HuH-7 (cell line): ENCODE measurements at regions not wholly inside any gene's neighbourhood (a gene's known extent, or its start where the extent isn't known, plus 50 kb on each side); places are given as distances from the start of the nearest gene placed in this dataset.
"Not testable (repeated sequence)": the region's sequence is repeated elsewhere in the genome, so short reads cannot be mapped to it uniquely, and the experiment has no call there.

ENCODE experiments used
- DNase-seq: peaks from one replicate; pipeline ENCODE4 v3.0.0; 2011; ENCODE audit warnings: low spot score

DNA sequence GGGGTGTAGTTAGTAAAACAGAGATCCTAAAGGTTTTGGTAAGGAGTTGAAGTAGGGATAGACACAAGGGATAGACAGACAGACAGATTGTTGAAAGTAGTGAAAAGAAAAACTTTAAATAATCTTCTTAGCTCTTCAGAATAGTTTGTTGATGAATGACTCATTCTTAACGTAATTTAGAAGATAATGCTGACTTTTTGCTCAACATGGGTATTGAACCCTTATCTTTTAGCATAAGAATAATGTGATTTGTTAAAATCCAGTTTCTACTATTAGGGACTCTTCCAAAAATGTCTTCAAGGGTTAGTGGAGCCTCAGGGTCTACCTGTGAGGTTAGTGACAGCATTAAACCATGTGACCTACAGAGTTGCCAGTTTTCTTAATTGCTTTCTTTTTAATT, 411.2 kb downstream of the ETV1 start:
- DNase-seq, result no peak

DNA sequence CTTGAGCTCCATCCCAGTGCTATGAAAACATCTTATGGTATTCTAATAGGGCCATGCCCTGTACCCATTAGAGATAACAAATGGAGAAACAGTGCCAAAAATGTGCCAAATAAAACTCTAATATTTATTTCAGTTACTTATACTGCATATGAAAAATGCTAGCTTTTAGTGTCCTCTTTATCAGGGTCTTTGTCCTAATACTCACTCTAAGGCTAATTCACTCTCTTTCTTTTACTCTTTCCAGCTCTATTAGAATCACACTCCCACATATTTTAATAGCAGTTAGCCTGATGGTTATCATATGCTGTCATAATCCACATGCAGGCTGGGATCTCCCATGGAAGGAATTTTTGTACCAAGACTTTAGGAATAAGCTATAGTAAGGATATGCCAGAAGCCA, 408.4 kb downstream of the ETV1 start:
- no peak for DNase-seq

DNA sequence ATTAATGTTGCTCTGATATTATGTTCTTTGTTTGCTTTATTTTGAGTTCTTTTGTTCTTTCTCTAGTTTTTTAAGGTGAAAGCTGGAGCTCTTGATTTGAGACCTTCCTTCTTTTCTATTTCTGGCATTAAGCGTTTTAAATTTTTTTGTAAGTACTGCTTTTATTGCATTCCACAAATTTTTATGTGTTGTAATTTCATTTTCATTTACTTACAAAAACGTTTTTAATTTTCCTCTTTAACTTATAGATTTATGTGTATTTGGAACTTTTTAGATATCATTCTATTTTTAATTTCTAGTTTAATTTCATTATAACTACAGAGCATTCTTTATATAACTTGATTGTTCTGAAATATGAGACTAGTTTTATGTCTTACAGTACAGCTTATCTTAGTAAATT, 395.6 kb downstream of the ETV1 start:
- no peak for DNase-seq

DNA sequence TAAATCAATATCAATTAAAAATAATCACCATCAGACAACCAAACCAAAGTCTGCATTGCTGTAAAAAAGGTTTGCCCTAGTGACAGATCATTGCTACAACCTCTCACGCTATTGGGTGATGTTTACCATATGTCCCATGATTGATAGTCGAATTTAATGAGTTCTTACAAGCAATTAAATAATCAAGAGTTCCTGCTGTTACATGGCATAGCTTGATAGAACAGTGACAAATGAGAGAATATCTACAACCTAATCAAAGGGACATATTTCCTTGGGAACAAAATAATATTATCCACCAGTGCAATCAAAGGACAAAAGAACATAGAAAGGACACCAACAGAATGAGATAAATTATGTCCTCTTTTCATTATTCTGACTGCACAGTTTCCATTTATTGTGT, 387.4 kb downstream of the ETV1 start:
- no peak for DNase-seq

DNA sequence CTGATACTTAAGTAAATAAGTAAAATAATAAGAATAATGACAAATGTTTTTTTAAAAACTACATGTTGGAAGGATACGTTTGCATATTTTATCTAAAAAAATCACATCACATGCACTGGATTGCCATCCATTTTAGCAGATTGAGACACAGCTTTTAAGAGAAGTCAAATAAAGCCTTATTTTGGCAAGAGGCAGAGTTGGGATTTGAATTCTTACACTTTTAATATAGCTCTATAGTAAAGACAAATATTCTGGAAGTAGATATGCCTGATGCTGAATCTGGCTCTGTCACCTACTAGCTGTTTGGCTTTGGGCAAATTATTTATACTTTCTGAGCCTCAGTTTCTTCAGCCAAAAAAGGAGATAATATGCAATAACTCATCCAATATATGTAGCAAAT, 386.4 kb downstream of the ETV1 start:
- no peak for DNase-seq

DNA sequence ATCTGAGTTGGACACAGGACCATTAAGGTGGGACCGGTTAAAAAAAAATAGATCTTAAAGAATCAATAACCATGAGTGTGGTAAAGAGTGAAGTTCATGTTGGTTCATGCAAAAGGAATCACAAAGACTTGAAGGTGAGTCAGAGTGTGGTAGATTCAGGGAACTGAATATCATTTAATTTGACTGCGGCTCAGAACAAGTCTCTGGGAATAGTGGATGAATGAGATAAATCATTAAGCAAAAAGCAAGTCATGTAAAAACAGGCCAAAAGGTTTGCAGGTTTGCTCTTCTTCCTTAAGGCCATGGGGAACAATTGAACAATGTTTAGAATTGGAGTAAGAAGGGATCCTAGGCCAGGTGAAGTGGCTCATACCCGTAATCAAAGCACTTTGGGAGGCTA, 385.8 kb downstream of the ETV1 start:
- DNase-seq, result no peak

DNA sequence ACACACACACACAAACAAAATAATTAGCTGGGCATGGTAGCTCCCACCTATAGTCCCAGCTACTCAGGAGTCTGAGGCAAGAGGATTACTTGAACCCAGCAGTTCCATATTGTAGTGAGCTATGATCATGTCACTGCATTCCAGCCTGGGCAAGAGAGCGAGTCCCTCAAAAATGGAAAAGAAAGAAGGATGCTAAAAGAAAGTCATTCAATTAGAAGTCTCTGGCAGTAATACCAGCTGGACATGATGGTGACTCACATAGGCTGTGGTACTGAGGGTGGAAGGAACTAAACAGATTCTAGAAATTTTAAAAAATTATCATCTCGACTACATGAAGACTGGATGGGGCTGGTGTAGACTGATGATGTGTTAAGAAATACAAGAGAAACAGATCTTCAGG, 385.3 kb downstream of the ETV1 start:
- DNase-seq, result no peak

DNA sequence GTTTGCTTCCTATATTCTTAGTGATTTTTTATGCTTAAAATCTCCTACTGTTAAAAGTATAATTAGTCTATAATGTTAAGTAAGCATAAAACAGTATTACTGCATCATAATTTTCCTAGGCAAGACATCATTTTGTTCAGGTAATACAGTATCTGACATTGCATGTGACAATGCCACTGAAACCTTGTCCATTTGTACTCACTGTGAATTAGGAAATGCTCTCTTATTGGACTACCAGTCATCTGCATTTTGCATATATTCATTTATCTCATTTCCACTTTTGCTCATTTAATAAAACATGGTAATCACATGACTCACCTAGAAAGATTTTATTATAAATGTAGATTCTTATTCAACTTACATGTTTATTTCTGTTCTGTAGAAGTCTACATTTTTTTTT, 379.1 kb downstream of the ETV1 start:
- no peak for DNase-seq

DNA sequence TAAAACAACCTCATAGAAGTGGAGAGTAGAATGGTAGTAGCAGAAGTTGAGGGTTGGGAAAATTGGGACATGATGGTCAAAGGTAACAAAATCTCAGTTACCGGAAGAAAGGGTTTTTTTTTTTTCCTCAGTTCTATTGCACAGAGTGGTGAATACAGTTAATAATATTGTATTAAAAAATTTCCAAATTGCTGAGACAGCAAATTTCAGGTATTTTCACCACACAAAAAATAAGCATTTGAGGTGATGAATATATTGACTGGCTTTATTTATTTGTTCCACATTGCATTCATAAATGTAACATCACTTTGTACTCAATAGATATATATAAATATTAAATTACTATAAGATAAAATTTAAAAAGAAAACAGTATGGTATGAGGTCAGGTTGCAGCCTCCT, 373.8 kb downstream of the ETV1 start:
- no peak for DNase-seq

DNA sequence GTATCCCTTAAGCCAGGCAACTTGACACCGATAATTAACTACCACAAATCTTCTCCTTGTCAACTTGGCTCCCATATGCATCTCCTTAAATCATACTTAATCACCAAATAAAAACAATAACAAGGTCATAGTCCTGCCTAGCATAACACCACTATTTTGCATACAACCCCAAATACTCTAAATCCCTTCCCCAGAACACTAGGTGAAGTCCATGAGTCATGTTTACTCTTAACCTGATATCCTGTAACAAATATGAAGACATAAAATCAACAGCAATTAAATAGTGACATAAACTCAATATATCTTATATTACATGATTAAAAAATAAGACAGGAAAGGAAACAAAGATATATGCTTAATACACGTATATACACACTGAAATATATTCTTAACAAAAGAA, 362.0 kb downstream of the ETV1 start:
- no peak for DNase-seq

DNA sequence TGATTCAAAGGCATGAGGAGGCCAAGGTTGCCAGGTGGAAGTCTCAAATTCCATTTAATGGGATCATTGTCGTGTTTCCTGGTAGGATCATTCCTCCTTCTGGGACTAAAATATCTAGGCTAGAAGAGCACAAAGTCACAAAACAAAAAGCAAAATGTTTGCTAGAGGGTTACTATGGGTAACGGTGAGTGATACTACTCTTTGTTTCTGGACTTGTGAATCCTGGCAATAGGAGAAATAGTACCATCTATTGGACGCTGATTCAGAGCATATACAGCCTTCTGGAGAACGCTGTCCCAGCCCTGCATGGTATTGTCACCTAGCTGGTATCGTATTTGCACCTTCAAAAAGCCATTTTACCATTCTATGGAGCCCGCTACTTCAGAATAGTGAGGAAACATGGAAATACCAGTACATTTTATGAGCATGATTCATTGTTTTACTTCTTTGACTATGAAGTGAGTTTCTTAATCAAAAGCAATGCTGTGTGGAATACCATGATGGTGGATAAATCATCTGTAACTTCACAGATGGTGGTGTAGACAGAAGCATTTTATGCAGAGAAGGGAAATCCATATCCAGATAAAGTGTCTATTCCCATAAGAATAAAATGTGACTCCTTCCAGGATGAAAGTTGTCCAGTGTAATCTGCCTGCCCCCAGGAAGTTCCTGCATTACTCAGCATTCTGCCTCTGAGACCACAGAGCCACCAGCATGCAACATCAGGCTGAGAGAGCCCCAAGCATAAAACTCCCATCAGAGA, 361.0 kb downstream of the ETV1 start:
- DNase-seq, result no peak

DNA sequence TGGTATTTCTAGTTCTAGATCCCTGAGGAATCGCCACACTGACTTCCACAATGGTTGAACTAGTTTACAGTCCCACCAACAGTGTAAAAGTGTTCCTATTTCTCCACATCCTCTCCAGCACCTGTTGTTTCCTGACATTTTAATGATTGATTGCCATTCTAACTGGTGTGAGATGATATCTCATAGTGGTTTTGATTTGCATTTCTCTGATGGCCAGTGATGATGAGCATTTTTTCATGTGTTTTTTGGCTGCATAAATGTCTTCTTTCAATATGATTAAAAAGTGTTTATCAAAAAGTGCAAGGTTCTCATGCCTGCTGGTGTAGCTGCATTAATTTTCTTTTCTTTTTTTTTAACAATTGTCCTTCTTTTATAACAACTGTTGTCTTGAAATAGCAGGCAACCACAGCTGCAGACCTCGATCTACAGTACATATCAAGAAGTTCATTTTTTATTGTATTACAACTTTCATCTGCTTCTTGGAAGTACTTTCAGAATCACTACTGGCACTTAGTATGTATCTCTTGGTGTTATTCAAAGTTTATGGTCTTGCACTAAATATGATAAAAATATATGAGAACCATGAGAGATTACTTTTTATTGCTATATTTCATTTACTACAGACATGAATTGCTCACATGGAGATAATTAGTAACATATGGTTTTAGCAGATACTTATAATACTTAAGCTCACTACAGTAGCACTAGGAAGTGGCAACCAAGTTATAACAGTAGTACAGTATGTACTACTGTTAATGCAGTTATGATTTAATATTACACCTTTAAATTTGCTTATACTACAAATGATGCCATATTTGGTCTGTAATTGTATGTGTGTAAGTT, 358.0 kb downstream of the ETV1 start:
- not testable (repeated sequence) for DNase-seq

DNA sequence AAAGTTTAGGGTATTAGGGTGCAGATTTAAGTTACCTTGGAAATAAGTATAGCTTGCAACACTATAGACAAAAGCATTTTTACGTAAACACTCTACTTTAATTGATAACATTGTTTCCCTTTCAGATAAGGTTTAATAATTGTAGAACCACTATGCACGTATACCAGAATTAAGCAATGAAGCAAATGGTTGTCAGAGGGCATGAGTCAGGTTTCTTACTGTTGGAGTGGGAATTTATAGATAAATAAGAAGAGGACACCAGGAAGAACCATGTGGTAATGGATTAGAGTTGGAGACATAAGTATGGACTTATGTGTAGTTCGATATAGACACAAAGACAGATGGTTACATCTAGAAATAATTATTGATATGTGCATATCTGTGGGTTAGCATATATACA, 355.6 kb downstream of the ETV1 start:
- DNase-seq, result no peak

DNA sequence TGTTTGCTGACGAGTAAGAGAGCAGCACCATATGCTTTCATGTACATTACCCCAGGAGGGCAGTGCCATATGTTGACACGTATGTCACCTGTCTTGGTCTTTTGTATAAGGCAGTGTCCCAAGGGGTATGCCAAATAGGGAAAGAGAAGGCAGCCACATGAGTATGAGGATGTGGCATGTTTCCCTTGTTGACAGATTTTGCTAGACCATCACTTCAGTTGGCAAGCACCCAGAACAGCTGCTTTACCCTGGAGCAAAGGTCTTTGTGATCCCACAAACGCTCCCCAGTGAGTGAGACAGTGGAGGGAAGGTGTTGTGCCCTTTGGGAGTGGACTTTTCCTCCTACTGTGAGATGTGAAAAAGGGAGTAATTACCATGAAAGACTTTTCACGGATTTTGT, 350.1 kb downstream of the ETV1 start:
- no peak for DNase-seq

DNA sequence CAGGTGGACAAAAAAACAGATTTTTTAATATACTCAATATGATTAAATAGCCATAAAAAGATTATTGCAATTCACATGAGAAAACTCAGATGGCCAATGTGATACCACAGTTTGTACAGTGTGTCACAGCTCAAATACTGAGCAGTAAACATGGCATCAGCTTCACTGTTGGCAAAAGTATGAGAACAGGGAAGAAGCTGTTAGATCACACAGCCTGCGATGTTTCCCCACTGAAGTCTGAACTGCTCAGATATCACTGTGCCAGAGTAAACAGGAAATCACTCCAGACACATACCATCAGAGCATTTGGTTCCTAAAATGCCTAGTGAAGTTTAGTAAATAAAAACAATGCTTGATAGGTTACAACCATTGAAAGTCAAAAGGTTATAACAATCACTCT, 347.8 kb downstream of the ETV1 start:
- DNase-seq, result no peak

DNA sequence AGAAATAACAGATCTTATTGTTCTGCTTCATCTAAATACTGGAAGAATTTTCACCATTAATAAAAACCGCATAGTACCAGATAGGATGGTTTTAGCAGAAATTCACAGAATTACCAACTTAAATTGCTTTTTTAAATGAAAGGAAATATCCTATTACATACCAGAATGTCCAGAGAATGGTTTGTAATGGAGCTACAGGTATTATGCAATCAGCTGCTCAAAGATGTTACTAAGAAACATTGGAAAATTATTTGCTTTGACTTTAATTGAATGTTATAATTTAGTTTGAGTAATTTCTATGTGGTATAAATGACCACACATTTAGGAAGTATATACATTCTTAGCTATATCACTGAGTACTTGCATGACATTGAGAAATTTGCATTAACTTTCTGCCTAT, 338.3 kb downstream of the ETV1 start:
- DNase-seq, result no peak

DNA sequence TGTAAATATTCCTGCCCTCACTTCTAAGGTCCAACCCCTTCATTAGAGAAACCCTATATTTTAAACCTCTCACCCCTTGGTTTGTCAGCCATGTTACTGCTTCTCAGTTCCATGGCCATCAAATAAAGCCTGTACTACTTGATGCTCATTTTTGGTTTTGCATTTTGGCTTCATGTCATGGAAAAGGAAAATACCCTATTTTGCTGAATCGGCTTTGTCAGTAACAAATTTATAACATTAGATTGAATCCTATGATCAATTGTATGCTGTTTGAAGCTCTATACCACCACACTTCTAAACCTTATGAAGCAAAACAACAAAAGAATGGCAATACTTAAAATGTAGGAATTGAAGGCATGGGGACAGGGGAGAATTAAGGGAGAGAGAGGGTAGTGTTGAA, 333.1 kb downstream of the ETV1 start:
- DNase-seq, result no peak

DNA sequence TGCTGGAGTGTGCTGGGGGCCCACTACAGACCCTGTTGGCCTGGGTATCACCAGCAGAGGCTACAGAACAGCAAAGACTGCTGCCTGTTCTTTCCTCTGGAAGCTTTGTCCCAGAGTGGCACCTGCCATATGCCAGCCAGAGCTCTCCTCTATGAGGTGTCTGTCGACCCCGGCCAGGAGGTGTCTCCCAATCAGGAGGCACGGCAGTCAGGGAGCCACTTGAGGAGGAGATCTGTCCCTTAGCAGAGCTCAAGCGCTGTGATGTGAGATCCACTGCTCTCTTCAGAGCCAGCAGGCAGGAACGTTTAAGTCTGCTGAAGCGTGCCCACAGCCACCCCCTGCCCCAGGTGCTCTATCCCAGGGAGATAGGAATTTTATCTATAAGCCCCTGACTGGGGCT, 316.2 kb downstream of the ETV1 start:
- DNase-seq, result no peak

DNA sequence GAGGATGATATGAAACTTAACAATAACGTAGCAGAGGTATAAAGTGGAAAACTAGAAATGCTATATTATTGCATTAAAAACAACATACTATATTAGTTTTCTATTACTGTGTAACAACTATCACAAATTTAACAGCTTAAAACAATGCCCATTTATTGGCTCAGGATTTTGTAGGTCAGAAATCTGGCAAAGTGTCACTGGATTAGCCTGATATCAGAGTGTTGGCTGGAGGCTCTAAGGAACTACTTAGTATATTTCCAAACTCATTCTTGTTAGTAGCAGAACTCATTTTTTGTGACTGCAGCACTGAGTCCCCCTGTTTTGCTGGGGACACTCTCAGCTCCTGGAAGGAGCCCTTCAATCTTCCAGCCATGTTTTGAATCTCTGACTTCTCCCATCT, 306.8 kb downstream of the ETV1 start:
- DNase-seq, result no peak

DNA sequence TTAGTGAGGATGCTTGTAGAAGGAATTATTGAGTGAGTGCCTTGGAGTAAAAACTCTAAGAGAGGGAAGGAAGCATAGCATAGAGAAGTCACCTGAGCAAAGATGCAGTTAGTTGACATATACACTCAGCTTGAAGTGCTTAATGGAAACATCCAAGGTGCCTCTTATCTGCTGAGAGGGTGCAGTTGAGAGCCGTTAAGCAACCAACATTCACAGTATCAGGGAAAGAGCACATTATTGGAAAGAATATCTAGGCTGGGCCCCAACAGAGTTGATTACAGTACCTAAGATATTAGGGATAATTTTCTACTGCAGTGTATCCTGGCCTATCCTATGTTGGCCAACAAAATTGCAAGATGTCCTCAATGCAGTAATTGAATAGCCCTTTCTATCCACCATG, 302.0 kb downstream of the ETV1 start:
- DNase-seq, result no peak

DNA sequence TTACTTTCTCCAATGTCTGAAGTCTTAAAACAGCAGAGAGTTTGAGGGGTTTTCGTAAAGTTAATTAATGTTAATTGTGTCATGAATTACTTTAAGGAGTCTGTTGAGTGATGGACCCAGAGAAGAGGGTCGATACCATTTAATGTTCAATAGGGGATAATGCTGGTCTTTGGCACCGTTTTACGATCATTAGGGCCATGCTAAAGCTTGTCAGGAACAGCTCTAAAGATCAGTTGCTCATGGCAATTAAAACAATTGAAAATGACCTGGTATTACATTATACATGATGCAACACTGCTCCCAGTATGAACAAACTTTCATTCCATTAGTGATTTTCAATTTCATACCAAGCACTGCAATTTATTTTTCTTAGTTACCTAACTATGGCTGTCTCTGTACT, 296.9 kb downstream of the ETV1 start:
- DNase-seq, result no peak

DNA sequence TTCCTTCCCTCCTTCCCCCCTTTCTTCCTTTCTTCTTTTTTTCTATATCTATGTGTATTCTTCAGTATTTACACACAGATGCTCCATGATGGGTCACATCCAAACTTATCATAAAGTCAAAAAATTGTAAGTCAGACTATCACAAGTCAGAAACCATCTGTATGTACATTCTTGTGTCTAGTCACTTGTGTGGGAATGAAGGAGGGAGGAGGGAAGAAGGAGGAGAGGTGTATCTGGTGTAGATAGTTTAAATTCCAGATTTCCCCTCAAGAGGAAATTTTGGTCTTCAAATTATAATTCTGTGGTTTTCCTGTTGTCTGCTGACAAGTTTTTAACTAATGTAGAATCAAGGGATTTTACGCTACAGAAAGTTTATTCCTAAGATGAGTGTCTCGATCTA, 287.2 kb downstream of the ETV1 start:
- DNase-seq, result no peak

DNA sequence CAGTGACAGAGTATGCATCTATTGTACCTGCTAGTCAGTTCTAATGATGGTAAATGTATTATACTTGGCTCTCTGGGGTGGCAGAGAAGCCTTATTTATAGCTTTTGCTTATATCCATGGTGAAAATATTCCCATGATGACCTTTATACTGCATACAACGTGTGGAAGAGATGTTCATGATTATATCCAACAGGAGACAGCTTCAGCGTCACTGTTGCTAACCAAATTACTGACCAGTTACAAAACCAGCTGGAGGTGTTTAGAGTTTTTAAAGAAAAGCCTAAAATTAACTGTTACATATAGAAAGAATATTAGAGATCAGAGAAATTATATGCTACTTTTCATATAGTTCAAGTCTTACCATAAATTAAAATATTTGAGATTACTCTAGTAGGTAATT, 280.8 kb downstream of the ETV1 start:
- DNase-seq, result no peak

DNA sequence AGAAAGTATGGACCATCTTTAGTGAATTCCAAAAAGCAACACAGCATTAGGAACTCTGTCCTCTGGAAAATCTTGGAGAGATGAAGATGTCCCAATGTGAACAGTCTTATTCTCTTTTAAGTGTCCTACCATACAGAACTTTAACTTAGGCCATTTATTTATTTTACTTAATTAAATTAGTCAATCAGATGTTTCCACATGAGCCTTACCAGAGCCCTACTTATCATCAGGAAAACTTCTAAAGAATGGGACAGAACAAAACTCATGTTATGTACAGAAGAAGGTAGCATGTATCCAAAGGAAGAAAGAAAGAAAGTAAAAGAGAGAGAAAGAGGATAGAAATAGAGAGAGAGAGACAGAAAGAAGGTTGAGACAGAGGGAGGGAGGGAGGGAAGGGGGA, 276.4 kb downstream of the ETV1 start:
- DNase-seq, result no peak
